ENCODE measurements at regions not wholly inside any gene's neighbourhood (a gene's known extent, or its start where the extent isn't known, plus 50 kb on each side); places are given as distances from the start of the nearest gene placed in this dataset.

- TF ChIP-seq EZH2 (optimal IDR thresholded peaks at IDR 0.05; ENCODE audit: low read depth, low read length) (no peak), CTCF (IDR thresholded peaks at IDR 0.05; ENCODE audit: low read length) (no peak), EZH2phosphoT487 (IDR thresholded peaks at IDR 0.05; ENCODE audit: low read length) (no peak)
These were observed 271.1 kb downstream of the DCAF12L2 start for GRCh38 chrX:125894947-125895346.

Measured in MM.1S (cell line).